ENCODE measurements at regions not wholly inside any gene's neighbourhood (a gene's known extent, or its start where the extent isn't known, plus 50 kb on each side); places are given as distances from the start of the nearest gene placed in this dataset.

- TF ChIP-seq, protein P1, sequence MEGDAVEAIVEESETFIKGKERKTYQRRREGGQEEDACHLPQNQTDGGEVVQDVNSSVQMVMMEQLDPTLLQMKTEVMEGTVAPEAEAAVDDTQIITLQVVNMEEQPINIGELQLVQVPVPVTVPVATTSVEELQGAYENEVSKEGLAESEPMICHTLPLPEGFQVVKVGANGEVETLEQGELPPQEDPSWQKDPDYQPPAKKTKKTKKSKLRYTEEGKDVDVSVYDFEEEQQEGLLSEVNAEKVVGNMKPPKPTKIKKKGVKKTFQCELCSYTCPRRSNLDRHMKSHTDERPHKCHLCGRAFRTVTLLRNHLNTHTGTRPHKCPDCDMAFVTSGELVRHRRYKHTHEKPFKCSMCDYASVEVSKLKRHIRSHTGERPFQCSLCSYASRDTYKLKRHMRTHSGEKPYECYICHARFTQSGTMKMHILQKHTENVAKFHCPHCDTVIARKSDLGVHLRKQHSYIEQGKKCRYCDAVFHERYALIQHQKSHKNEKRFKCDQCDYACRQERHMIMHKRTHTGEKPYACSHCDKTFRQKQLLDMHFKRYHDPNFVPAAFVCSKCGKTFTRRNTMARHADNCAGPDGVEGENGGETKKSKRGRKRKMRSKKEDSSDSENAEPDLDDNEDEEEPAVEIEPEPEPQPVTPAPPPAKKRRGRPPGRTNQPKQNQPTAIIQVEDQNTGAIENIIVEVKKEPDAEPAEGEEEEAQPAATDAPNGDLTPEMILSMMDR (IDR thresholded peaks at IDR 0.05; ENCODE audit: low read depth, low read length, poor library complexity, severe bottlenecking), result no peak
- no peak for TF ChIP-seq EZH2phosphoT487 (IDR thresholded peaks at IDR 0.05; ENCODE audit: borderline replicate concordance, low read length)
Observed at GRCh38 chr4:173722075-173722474, 192.0 kb upstream of the HAND2 start.
